ENCODE measurements at regions not wholly inside any gene's neighbourhood (a gene's known extent, or its start where the extent isn't known, plus 50 kb on each side); places are given as distances from the start of the nearest gene placed in this dataset.

GRCh38 chr9:22285066-22285465, 161.6 kb upstream of the DMRTA1 start:
- TF ChIP-seq POLR2A (IDR thresholded peaks at IDR 0.05; ENCODE audit: low read depth, low read length) (no peak), POLR2AphosphoS5 (IDR thresholded peaks at IDR 0.05; ENCODE audit: low read depth, low read length) (no peak)

Data from GM12892 (cell line).